Endometrium (tissue), 2 donors: ENCODE measurements at regions not wholly inside any gene's neighbourhood (a gene's known extent, or its start where the extent isn't known, plus 50 kb on each side); places are given as distances from the start of the nearest gene placed in this dataset.

Experiments used
- FAIRE-seq: peaks from 2 replicates; lab custom pipeline; 2012; peaks lifted over from hg19 to GRCh38; lab: Jason Lieb, UNC
- donor health status: control.
- donor health status: control.

DNA sequence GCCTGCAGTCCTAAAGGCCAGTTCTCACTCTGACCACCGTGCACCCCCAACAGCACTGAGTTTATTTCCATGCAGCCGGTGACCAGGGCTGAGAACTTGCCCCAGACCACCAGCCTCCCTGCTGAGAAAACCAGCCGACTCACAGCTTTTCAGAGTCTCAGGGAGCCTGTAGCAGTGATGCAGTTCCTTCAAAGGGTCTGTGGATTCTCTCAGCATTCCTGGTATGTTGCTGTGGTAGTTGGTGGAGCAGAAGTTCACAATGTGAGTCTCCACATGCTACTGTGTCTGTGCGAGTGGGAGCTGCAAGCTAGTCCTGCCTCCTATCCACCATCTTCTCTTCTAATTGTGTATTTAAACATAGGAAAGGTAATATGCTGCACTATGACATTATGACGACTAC lies 254.9 kb upstream of the KLF12 start:
- FAIRE-seq = no peak

DNA sequence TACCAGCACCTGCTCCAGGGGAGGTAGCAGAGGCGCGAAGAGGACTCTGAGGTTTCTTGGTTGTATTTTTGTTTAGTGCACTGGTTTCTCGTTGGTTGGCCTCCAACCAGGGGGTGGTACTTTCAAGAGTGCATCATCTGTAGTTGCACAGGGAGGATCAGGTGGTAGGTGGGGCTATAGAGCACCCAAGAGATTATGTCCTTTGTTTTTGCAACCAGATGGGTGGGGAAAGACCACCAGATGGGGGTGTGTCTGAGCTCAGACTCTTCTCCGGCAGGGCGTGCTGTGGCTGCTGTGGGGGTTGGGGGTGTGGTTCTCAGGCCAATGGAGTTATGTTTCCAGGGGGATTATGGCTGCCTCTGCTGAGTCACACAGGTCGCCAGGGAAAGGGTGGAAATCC lies 254.4 kb upstream of the KLF12 start:
- no peak for FAIRE-seq

DNA sequence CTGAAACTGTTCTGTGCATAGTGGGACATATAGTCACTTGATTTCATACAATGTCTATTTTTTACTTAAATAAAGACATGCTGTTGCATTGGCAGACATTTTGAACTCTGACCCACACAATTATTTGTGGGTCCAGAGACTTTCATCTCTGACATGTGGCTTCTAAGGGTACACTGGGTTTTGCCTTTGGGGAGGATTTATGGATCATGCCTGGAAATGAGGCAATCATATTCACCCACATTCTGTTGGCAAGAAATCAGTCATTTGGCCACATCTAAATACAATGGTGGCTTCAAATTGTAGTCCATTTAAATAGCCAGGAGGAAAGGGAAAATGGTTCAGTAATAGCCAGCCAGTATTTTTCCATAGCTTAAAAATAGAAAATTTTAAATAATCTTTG lies 238.3 kb upstream of the KLF12 start:
- FAIRE-seq = no peak

DNA sequence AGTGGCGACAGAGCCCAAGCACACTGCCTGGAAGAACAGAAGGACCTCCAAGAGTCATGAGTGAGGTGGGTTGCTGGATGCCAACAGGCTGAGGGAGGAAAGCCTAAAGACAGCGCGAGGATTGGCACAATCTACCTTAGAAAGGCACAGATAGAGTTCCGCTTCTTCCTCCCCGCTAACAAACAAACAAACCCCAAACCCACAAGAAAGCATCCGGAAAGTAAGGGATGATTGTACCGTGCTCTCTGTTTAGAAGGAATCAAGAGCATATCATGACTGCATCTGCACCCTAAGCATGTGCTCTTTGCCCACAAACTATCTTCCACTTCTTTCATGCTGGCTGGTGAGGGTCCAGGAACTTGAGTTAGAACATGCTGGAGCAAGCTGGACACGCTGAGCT lies 233.0 kb upstream of the KLF12 start:
- no peak for FAIRE-seq

DNA sequence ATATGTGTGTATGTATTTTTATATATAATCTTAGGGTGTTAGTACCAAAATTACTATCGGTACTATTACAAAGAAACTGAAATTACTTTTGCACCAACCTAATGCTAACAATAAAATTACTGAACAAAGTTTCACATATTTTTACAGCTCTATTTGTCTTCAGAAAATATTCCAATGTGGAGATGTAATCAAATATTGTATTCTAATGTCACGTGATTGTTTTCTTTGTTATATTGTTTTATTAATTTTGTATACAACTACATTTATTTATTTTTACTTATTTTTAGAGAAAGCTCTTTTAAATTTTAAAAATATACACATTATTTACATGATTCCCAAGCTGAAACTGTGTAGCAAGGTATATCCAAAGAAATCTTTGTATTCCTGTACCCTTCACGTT lies 227.1 kb upstream of the KLF12 start:
- peak; percentile 45 for FAIRE-seq

DNA sequence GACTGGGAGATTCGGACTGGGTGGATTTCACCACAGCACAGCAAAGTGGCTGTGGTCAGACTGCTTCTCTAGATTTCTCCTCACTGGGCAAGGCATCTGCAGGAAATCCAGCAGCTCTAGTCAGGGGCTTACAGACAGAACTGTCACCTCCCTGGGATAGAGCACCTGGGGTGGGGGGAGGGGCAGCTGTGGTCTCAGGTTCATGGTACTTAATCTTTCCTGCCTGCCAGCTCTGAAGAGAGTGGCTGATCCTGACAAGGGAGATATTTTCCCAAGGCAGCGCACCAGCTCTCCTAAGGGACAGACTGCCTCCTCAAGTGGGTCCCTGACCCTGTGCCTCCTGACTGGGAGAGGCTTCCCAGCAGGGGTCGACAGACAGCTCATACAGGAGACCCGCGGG lies 212.8 kb upstream of the KLF12 start:
- FAIRE-seq = no peak

DNA sequence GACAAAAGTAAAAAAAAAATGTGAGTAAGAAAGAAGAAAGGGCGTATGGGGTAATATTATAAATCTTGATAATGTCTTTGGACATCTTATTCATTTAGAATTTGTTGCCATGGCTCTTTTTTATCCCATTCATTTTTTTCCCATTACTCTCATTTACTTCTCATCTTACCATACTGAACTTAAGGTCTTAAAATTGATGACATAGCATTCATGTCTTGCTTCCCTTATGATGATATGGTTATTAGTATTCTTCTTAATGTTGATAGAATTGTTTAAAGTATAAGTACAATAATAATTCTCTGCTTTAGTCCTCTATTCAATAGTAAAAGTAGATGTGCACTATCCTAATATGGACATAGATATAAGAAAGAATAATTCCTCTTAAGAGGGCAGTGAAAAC lies 204.1 kb upstream of the KLF12 start:
- no peak for FAIRE-seq

DNA sequence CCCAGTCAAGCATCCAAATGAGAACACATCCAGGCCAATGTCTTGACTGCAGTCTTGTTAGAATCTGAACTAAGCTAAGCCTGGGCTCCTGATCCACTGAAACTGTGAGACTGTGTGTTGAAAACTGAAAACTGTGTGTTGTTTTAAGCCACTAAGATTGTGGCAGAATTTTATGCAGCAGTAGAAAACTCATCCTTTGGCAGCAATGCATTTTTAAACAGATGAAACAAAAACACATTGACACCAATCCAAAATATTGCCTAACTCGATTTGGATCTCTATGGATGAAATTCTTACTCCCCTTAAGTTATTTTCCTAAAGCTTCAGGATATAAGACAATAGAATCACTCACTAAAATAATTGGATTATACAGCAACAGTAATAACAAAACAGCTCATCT lies 202.3 kb upstream of the KLF12 start:
- FAIRE-seq = no peak

DNA sequence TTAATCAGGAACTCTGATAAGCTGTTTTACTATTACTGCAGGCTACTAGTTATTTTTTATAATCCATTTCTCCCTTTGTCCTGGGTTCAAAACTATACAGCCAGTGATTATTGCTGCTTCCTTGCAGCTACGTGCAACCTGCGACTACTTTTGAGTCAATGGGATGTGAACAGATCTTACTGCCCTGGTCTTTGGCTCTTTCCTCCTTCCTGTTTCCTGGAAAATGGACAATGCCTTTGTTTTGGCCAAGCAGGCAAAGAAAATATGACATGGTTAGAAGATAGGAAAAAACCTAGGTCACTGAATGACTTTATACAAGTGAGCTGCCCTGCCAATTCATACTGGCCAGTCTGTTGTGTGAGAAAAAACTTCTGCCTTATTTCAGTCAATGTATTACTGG lies 201.2 kb upstream of the KLF12 start:
- FAIRE-seq = no peak

DNA sequence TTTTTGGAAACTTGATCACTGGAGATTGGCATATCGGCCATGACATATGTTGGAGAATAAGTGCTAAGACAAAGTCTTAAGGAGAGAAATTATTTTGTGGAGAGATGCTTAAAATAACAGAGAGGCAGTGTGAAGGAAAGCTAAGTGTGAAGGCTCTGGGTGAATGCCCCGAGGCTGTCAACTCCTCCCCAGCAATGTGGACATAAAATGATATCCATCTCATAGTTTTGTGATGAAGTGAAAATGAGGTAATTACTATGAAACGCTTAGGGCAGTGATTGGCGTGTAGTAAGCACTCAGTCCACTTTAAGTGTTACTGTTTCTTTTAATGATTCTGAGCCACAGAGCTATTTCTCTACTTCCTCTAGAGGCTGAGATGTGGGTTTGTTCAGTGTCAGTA lies 195.8 kb upstream of the KLF12 start:
- no peak for FAIRE-seq

DNA sequence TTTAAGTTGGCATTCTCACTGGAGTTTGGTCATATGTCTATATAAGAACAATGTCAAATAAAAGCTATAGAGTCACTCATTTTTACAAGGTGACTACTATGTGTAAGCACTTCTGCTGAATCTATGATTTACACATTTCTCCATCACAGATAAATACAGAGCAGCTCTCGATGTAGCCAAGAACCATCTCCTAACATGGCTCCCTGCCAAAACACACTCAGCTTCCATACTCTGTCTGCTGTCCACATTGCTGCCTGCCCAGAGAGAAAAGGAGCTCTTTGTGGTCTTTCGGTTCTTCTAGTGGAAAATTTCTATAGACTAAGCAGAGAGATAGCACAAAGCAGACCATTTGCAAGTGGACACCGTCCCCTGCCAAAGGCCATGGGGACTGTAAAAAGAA lies 190.9 kb upstream of the KLF12 start:
- FAIRE-seq = no peak

DNA sequence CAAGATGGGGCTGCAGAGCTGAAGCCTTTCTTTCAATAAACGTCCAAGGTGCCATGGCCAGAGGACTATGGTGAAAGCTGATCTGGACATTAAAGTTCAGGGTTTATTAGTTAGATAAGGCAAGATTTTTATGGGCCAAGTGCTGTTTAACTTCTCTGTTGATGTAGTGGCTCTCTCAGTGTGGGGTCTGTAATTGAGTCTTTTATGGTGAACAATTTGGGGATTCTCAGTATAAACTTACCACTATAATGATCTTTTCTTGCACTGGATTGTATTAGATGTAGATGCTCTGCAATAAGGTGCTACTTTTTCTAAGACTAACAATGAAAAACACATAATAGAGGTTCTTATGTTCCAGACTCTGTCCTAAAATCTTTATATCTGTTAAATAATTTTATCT lies 190.1 kb upstream of the KLF12 start:
- no peak for FAIRE-seq

DNA sequence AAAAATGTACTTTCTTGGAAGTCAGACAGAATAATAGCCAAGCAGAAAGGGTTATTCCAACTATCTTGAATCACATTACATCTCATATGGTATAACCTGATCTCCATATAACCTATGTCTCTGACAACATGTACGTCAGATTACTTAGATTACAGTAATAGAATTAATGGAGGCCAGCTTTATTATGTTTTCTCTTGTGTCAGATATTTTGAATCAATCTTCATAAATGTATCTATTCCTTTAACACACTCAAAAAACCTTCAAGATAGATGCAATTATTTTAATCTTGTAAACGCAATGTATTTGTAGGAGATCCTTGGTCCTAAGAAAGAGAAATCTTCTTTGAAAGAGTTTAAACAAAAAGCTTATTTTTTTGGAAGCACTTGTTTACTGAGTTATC lies 188.4 kb upstream of the KLF12 start:
- FAIRE-seq = no peak

DNA sequence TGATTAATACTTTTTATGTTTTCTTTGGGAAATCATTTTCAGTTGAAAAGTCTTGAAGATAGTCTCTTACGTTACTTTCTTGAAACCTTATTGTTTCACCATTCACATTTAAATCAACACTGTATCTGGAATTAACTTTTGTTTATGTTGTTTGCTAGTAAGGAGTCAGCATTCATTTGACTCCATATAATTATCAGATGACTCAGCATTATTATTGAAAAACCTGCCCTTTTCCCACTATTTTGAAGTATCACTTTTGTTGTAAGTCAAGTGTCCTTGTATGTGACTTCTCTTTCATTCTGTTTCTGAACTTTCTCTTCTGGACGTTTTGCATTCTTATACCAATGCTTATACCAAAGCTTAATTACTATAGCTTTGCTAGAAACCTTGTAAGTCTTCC lies 186.1 kb upstream of the KLF12 start:
- no peak for FAIRE-seq

DNA sequence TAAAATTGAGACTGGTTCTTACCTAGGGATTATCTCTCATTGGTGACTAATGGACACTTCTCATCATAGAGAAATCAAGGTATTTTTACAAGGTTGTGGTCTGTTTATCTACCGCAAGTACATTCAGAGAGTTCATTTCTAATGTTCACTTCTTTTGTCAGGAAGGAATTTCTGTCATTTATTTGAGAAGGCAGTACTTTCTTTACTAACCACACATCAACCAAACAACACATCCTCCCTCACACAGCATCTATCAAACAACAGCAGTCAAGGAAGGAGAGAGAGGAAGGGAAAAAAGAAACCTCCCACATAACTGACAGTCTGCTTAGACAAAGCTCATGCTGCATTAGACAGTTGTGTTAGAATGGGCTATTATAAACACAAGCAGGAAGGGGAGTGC lies 182.3 kb upstream of the KLF12 start:
- no peak for FAIRE-seq

DNA sequence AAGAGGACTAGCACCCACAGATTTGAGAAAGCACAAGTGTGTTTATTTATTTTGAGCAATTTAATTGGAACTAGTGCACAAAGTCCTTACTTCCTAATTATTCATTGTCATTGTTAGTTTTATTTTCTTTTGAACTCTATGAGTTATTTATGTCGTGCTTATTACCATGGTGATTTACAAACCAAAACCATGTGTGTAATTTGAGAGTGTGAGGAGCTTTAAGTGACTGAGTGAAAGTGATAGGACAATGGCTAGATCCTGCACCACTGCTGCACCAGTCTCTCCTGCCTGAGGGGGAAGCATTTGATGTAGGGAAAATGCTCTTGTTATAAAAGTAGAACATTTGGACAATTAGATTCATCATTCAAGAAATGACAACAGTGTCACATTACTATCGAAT lies 172.3 kb upstream of the KLF12 start:
- no peak for FAIRE-seq

DNA sequence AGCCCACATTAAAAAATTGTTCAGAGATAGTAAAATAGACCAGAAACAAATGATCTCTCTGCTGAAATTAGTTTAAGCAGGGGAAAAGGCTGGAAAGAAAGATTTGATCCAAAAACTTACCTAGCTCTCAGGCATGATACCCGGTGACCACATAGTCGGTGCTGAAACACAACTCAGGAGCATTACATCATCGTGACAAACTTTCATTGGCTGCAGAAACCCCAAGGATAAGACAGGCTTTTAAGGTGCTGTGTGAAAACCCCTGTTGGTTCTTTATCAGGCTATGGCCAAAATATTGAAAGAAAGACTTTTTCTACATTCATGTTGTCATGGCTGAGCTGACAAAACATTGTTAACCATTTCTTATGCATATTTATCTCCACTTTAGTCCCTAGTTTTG lies 171.7 kb upstream of the KLF12 start:
- no peak for FAIRE-seq

DNA sequence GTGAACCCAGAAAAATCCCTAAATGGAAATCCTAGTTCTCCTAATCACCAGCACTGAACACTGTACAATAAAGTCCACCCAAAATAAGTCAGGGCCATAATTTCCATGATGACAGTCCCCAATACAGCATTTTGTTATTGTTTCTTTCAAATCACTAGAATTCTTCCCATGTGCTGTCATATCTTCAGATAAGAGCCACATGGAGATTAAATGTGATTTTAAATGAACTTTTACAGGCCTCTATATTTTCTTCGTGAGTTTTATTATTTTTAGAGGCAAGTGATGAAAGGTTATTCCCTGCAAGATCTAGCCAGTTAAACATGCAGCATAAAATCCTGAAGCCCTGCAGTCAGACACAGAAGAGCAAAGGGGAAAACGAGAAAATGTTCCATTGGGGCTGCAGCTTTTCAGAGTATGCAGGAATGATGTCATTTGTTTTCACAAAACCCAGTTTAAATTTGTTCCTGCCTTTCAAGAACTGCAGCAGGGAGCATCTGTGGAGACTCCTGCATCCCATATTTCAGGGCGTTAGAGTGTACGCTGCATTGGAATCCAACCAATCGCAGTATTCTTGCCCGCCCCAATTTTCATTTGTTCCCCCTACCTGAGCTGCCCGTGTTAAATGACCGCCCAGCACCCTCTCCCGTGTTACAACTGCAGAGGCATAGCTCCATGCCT lies 167.2 kb upstream of the KLF12 start:
- FAIRE-seq = no peak

DNA sequence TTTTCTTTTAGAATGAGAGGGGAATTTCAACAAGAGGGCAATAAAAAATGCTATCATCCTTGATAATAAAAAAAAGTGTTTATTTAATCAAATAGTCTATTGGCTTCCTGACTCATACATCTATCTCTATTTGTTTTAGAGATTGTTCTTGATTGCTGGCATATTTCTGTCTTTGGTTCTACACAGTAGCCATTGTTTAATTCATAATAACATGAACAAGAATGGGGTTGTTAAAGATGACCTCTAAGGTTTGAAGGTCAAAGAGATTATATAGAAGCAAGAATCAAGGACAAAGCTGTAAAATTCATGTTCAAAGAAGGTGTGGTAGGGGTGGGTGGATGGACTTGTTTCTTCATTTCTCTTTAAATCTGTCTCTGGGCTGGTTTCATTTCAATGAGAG lies 166.0 kb upstream of the KLF12 start:
- FAIRE-seq = no peak

DNA sequence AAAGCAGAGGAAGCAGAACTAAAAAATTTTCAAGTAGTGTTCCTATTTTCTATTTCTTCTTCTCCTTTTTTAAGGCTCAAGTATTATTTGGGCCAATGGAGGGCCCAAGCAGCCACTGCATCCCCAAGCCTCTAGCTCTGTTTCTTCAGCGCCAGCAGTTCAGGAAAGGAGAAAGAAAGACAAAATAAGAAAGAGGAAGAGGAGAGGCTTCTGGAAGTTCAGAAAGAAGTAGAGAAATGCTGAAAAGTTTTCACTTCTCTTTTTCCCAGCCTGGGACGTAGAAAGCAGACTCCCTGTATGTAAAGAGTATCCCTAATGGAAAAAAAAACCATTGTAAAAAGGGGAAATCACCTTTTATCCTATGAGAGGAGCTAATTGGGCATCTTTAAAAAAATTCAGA lies 165.5 kb upstream of the KLF12 start:
- no peak for FAIRE-seq

DNA sequence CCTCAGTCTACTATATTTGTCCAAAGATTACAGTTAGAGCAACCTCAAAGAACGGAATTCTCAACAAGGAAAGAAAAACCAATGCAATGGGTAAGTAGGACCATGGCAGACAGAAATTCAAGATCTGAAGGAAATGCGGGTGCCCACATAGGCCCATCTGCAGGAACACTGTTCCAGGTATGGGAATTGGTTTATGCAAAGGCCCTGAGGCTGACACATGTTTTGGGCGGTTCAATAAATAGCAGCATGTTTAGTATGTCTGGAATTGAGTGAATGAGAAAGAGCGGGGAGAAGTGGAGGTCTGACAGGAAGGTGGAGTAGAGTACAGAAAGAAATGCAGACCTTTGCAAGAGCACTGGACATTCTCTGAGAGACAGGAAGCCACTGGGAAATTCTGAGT lies 164.7 kb upstream of the KLF12 start:
- FAIRE-seq = no peak

DNA sequence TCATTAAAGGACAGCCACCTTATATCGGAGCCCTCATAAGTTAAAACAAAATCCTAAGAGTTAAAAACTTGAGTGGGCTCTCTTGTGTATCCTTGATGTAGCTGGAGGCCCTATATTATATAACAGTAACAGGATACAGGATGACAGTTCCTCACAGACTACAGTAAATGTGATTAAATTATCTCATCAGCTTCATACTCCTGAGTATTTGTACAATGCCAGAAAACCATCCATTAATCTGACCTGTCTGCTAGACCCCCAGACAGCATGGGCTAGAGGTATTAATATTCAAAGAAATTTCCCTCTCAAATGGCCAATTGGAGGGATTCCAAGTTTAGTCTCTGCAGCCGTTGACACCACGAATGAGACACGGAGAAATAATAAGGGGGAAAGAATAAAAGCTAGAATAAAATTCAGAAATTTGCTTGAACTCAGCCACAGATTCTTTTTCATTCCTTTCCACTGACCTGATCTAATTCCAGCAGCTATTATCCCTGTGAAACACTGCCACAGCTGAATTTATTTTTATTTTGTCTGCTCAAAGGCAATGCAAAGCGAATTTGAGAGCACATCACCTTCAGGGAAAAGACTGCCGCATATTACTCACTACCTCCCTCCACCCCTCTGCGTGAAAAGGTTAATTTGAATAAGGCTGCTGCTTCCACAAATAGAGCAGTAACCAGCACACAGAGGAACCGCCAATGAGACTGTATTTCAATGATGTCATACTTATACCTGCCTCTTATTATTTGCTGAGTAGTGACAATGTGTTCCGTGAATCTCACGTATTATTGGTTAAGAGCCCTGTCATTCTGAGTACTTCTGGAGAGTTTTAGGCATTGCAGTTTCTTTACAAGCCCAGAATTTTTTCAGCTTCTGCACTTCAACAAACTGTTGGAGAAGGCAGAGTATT lies 155.9 kb upstream of the KLF12 start:
- peak; percentile 96 for FAIRE-seq

DNA sequence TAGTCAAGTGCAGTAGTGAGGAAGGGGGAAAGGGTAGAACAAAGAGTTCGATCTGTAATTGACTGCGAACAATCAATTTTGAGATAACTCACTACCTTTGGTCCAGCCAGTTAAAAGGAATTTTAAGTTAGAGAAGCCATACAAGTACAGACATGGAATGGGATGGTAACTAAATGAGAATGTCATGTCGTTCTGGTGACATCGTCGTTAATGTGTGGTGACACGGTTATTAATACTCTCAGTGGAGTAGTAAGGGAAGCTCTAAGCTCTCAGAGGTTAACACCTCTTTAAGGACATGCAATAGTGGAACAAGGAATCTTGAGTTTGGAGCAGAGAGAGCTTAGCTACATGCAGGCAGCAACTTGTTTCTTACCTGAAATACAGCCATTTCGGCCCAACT lies 154.9 kb upstream of the KLF12 start:
- FAIRE-seq = no peak

DNA sequence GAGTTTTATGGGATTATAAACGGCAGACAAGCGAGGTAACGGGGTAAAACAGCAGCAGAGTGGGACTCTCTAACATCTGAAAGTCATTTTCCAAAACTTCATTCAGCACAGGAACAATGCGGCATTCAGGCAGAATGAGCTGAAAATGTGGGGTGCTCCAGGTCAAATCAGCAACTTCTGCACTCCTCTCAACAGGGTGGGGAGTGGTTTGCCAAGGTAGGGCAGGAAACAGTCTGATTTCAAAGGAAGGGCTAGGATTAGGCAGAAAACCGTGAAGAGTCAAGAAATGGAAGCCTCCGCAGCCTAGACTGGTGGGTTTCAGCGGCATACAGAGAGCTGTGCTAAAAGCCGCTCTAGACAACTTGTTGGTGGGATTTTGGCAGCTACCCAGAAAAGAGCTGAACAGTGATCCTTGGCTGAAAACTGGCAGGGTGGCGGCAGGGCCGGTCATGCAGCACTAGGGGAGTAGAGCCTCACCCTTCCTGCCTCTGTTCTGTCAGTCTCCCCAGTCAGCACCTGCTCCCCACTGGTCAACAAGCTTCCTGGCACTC lies 154.2 kb upstream of the KLF12 start:
- no peak for FAIRE-seq
